ENCODE measurements at regions not wholly inside any gene's neighbourhood (a gene's known extent, or its start where the extent isn't known, plus 50 kb on each side); places are given as distances from the start of the nearest gene placed in this dataset.

GRCh38 chr9:75432386-75432785 lies 344.1 kb downstream of the OSTF1 start (continued):
- TF ChIP-seq ZBTB49 (tag by site-specific recombination; IDR thresholded peaks at IDR 0.05; ENCODE audit: low read depth) = no peak
- no peak for TF ChIP-seq ZNF423 (tag by site-specific recombination; IDR thresholded peaks at IDR 0.05)
- TF ChIP-seq ZBTB20 (tag by site-specific recombination; IDR thresholded peaks at IDR 0.05) = no peak
- TF ChIP-seq ZNF561 (tag by site-specific recombination; IDR thresholded peaks at IDR 0.05; ENCODE audit: borderline replicate concordance) = no peak
- TF ChIP-seq, protein P1, sequence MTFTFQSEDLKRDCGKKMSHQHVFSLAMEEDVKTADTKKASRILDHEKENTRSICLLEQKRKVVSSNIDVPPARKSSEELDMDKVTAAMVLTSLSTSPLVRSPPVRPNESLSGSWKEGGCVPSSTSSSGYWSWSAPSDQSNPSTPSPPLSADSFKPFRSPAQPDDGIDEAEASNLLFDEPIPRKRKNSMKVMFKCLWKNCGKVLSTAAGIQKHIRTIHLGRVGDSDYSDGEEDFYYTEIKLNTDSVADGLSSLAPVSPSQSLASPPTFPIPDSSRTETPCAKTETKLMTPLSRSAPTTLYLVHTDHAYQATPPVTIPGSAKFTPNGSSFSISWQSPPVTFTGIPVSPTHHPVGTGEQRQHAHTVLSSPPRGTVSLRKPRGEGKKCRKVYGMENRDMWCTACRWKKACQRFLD (tag by site-specific recombination; IDR thresholded peaks at IDR 0.05) = no peak
- no peak for TF ChIP-seq HOXA7 (CRISPR knock-in tag; IDR thresholded peaks at IDR 0.05; ENCODE audit: borderline replicate concordance)
- TF ChIP-seq YY1 (tag by site-specific recombination; IDR thresholded peaks at IDR 0.05) = no peak
- TF ChIP-seq ZNF830 (tag by site-specific recombination; IDR thresholded peaks at IDR 0.05; ENCODE audit: low read depth) = no peak
- TF ChIP-seq ZNF146 (tag by site-specific recombination; IDR thresholded peaks at IDR 0.05) = no peak
- no peak for TF ChIP-seq ZNF624 (tag by site-specific recombination; IDR thresholded peaks at IDR 0.05)
- TF ChIP-seq ZNF23 (tag by site-specific recombination; IDR thresholded peaks at IDR 0.05; ENCODE audit: borderline replicate concordance) = no peak

GRCh38 chr9:75432888-75433287 lies 344.6 kb downstream of the OSTF1 start:
- CTCF ChIA-PET = interaction anchor here (0.7 kb wide), 1 partner anchor 434 kb away, joined by 4 read pairs; no protein-coding TSS in a partner anchor
- Histone ChIP-seq H3K4me1 (ENCODE audit: control insufficient read depth, insufficient read depth, low read length) (no peaks in the 10 kb centered on the region), H3K4me3 (ENCODE audit: low read depth, low read length) (no peak overlapping the region), H3K9me3 (ENCODE audit: control insufficient read depth, insufficient read depth, low read depth, low read length) (no peaks in the 10 kb centered on the region), H3K27ac (ENCODE audit: extremely low read depth, low read depth, low read length) (no peak overlapping the region), H3K36me3 (ENCODE audit: control insufficient read depth in 2 of 2, insufficient read depth in 1 of 2, low read length in 2 of 2) (no peaks in the 10 kb centered on the region)
- TF ChIP-seq SP3 (tag by site-specific recombination; IDR thresholded peaks at IDR 0.05) = no peak
- no peak for TF ChIP-seq MEIS1 (CRISPR knock-in tag; IDR thresholded peaks at IDR 0.05; ENCODE audit: borderline replicate concordance)
- TF ChIP-seq, protein P2, sequence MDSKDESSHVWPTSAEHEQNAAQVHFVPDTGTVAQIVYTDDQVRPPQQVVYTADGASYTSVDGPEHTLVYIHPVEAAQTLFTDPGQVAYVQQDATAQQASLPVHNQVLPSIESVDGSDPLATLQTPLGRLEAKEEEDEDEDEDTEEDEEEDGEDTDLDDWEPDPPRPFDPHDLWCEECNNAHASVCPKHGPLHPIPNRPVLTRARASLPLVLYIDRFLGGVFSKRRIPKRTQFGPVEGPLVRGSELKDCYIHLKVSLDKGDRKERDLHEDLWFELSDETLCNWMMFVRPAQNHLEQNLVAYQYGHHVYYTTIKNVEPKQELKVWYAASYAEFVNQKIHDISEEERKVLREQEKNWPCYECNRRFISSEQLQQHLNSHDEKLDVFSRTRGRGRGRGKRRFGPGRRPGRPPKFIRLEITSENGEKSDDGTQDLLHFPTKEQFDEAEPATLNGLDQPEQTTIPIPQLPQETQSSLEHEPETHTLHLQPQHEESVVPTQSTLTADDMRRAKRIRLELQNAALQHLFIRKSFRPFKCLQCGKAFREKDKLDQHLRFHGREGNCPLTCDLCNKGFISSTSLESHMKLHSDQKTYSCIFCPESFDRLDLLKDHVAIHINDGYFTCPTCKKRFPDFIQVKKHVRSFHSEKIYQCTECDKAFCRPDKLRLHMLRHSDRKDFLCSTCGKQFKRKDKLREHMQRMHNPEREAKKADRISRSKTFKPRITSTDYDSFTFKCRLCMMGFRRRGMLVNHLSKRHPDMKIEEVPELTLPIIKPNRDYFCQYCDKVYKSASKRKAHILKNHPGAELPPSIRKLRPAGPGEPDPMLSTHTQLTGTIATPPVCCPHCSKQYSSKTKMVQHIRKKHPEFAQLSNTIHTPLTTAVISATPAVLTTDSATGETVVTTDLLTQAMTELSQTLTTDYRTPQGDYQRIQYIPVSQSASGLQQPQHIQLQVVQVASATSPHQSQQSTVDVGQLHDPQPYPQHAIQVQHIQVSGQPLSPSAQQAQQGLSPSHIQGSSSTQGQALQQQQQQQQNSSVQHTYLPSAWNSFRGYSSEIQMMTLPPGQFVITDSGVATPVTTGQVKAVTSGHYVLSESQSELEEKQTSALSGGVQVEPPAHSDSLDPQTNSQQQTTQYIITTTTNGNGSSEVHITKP (tag by site-specific recombination; IDR thresholded peaks at IDR 0.05) = no peak
- no peak for TF ChIP-seq ZNF555 (tag by site-specific recombination; conservative IDR thresholded peaks at IDR 0.05)
- POLR2A ChIA-PET = no interaction called here

- no peaks in the 10 kb centered on the region for H3K4me1 ChIP-seq (ENCODE audit: control insufficient read depth, insufficient read depth, low read length)
- ChIA-PET POLR2A (no interaction called here), CTCF (no interaction called here)
- no peaks in the 10 kb centered on the region for H3K36me3 ChIP-seq (ENCODE audit: control insufficient read depth in 2 of 2, insufficient read depth in 1 of 2, low read length in 2 of 2)
- H3K9me3 ChIP-seq (ENCODE audit: control insufficient read depth, insufficient read depth, low read depth, low read length) = no peaks in the 10 kb centered on the region
- no peak overlapping the region for H3K4me3 ChIP-seq (ENCODE audit: low read depth, low read length)
- H3K27ac ChIP-seq (ENCODE audit: extremely low read depth, low read depth, low read length) = no peak overlapping the region
- TF ChIP-seq ZNF645 (tag by site-specific recombination; IDR thresholded peaks at IDR 0.05) = no peak
- TF ChIP-seq ZNF530 (tag by site-specific recombination; IDR thresholded peaks at IDR 0.05; ENCODE audit: low read depth) = no peak
- TF ChIP-seq ZNF521 (tag by site-specific recombination; IDR thresholded peaks at IDR 0.05) = no peak
- no peak for TF ChIP-seq ZNF514 (tag by site-specific recombination; IDR thresholded peaks at IDR 0.05)
- TF ChIP-seq ZNF473 (tag by site-specific recombination; IDR thresholded peaks at IDR 0.05) = no peak
- TF ChIP-seq ZNF324 (tag by site-specific recombination; IDR thresholded peaks at IDR 0.05) = no peak
- TF ChIP-seq ZNF571 (tag by site-specific recombination; IDR thresholded peaks at IDR 0.05) = no peak
- TF ChIP-seq ZNF23 (tag by site-specific recombination; IDR thresholded peaks at IDR 0.05; ENCODE audit: borderline replicate concordance) = no peak
- TF ChIP-seq, protein P3, sequence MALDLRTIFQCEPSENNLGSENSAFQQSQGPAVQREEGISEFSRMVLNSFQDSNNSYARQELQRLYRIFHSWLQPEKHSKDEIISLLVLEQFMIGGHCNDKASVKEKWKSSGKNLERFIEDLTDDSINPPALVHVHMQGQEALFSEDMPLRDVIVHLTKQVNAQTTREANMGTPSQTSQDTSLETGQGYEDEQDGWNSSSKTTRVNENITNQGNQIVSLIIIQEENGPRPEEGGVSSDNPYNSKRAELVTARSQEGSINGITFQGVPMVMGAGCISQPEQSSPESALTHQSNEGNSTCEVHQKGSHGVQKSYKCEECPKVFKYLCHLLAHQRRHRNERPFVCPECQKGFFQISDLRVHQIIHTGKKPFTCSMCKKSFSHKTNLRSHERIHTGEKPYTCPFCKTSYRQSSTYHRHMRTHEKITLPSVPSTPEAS (tag by site-specific recombination; IDR thresholded peaks at IDR 0.05) = no peak
Observed at GRCh38 chr9:75438716-75439115, 350.4 kb downstream of the OSTF1 start.

All from HEK293 (cell line).